ENCODE measurements at regions not wholly inside any gene's neighbourhood (a gene's known extent, or its start where the extent isn't known, plus 50 kb on each side); places are given as distances from the start of the nearest gene placed in this dataset.

DNA sequence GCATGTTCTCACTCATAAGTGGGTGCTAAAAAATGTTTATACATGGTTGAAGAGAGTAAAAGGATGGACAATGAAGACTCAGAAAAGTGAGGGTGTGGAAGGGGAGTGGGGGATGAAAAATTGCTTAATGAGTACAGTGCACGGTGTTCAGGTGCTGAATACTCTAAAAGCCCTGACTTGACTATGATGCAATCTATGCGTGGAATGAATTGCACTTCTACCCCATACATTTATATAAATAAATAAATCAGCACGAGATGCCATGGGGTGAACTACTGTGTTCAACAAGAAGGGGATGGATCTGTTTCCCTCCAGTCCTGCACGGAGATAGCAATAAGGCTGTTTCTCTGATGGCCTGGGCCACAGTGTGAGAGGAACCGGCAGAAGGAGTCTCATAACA, 254.3 kb upstream of the LYZL1 start:
- Histone ChIP-seq H3K4me2 (ENCODE audit: low read length) (no peak overlapping the region), H3K9ac (ENCODE audit: low read length) (no peak overlapping the region), H3K4me1 (ENCODE audit: insufficient read depth, low read length, severe bottlenecking) (no peaks in the 10 kb centered on the region), H3K79me2 (ENCODE audit: insufficient read depth, low read length) (no peaks in the 10 kb centered on the region), H3F3A (ENCODE audit: insufficient read depth, low read length) (no peaks in the 10 kb centered on the region), H4K20me1 (ENCODE audit: insufficient read depth, low read length) (no peaks in the 10 kb centered on the region), H2AFZ (ENCODE audit: low read length) (no peak overlapping the region), H3K27me3 (ENCODE audit: insufficient read depth, low read length) (no peaks in the 10 kb centered on the region), H3K9me2 (ENCODE audit: low read depth, low read length) (no peaks in the 10 kb centered on the region), H3K27ac (ENCODE audit: low read depth, low read length, poor library complexity, severe bottlenecking) (no peak overlapping the region), H3K9me3 (ENCODE audit: low read length) (no peaks in the 10 kb centered on the region), H3K4me3 (ENCODE audit: low read depth, low read length, poor library complexity, severe bottlenecking) (no peak overlapping the region), H3K36me3 (ENCODE audit: insufficient read depth, low read length) (no peaks in the 10 kb centered on the region)
- TF ChIP-seq CTCF (IDR thresholded peaks at IDR 0.05; ENCODE audit: low read length): no peak
- no peak for TF ChIP-seq EZH2 (IDR thresholded peaks at IDR 0.05; ENCODE audit: borderline replicate concordance, low read length)

DNA sequence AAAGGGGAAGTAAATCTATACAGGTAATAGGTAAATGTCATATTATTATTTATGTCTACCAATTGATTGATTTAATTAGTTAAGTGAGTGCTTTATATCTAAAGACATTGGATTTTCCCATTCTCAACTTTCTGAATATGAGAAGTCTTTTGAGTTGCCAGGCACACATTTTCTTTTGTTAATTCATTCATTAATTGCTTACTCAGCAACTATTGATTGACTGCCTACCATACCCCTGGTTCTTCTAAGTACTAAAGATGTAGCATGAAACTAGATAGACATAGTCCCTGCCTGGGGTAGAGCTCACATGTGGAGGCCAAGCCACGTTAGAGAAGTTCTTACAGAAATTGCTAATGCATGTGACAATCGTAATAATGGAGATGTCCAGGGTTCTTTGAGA, 253.1 kb upstream of the LYZL1 start:
- no peaks in the 10 kb centered on the region for H4K20me1 ChIP-seq (ENCODE audit: insufficient read depth, low read length)
- H3K9me2 ChIP-seq (ENCODE audit: low read depth, low read length): no peaks in the 10 kb centered on the region
- H3K36me3 ChIP-seq (ENCODE audit: insufficient read depth, low read length): no peaks in the 10 kb centered on the region
- H3K79me2 ChIP-seq (ENCODE audit: insufficient read depth, low read length): no peaks in the 10 kb centered on the region
- H3K4me3 ChIP-seq (ENCODE audit: low read depth, low read length, poor library complexity, severe bottlenecking): no peak overlapping the region
- H3K4me2 ChIP-seq (ENCODE audit: low read length): no peak overlapping the region
- no peaks in the 10 kb centered on the region for H3F3A ChIP-seq (ENCODE audit: insufficient read depth, low read length)
- H3K9me3 ChIP-seq (ENCODE audit: low read length): no peaks in the 10 kb centered on the region
- TF ChIP-seq EZH2 (IDR thresholded peaks at IDR 0.05; ENCODE audit: borderline replicate concordance, low read length) (no peak), CTCF (IDR thresholded peaks at IDR 0.05; ENCODE audit: low read length) (no peak)
- H2AFZ ChIP-seq (ENCODE audit: low read length): no peak overlapping the region
- no peak overlapping the region for H3K27ac ChIP-seq (ENCODE audit: low read depth, low read length, poor library complexity, severe bottlenecking)
- H3K27me3 ChIP-seq (ENCODE audit: insufficient read depth, low read length): no peaks in the 10 kb centered on the region
- no peak overlapping the region for H3K9ac ChIP-seq (ENCODE audit: low read length)
- H3K4me1 ChIP-seq (ENCODE audit: insufficient read depth, low read length, severe bottlenecking): no peaks in the 10 kb centered on the region

DNA sequence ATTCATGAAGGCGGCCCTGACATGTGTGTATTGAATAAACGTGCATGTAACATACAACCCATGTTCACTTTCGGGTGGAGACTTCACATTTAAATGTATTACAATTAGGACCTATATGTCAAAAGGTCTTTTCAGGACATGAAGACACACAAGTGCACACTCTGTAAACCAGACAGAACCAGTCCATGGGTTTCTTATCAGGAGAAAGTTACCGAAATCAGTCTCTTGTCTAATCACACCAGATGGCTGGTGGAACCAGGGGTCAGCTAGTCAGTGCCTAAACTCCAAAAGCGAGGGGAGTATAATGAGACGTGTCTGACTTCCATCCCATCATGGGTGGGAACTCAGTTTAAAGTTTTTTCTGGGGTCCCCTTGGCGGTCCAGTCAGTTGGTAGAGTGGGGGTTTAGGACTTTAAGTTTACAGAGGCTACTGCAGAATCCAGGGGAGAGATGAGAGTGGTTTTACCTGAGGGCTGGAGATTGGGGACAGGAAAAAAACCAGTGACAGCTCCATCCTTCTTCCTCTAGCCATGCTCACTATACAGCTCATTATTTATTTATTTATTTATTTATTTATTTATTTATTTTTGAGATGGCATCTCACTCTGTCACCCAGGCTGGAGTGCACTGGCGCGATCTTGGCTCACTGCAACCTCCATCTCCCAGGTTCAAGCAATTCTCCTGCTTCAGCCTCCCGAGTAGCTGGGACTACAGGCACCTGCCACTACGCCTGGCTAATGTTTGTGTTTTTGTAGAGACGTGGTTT, 251.3 kb upstream of the LYZL1 start:
- Histone ChIP-seq H3K36me3 (ENCODE audit: insufficient read depth, low read length) (no peaks in the 10 kb centered on the region), H3K9ac (ENCODE audit: low read length) (no peak overlapping the region), H3K79me2 (ENCODE audit: insufficient read depth, low read length) (no peaks in the 10 kb centered on the region), H3K4me2 (ENCODE audit: low read length) (no peak overlapping the region), H3F3A (ENCODE audit: insufficient read depth, low read length) (no peaks in the 10 kb centered on the region), H3K4me1 (ENCODE audit: insufficient read depth, low read length, severe bottlenecking) (no peaks in the 10 kb centered on the region), H3K9me3 (ENCODE audit: low read length) (no peaks in the 10 kb centered on the region), H3K4me3 (ENCODE audit: low read depth, low read length, poor library complexity, severe bottlenecking) (no peak overlapping the region), H3K27ac (ENCODE audit: low read depth, low read length, poor library complexity, severe bottlenecking) (no peak overlapping the region), H3K9me2 (ENCODE audit: low read depth, low read length) (no peaks in the 10 kb centered on the region), H4K20me1 (ENCODE audit: insufficient read depth, low read length) (no peaks in the 10 kb centered on the region), H2AFZ (ENCODE audit: low read length) (no peak overlapping the region), H3K27me3 (ENCODE audit: insufficient read depth, low read length) (no peaks in the 10 kb centered on the region)
- TF ChIP-seq CTCF (IDR thresholded peaks at IDR 0.05; ENCODE audit: low read length) (no peak), EZH2 (IDR thresholded peaks at IDR 0.05; ENCODE audit: borderline replicate concordance, low read length) (no peak)

Data from OCI-LY1 (cell line).